Endothelial cell of hepatic sinusoid (primary cell): ENCODE measurements at regions not wholly inside any gene's neighbourhood (a gene's known extent, or its start where the extent isn't known, plus 50 kb on each side); places are given as distances from the start of the nearest gene placed in this dataset.
"Not testable (repeated sequence)": the region's sequence is repeated elsewhere in the genome, so short reads cannot be mapped to it uniquely, and the experiment has no call there.

Source experiments
- in situ Hi-C: cut with HindIII; loops from 2 replicates; pipeline ENCODE4 v1.10.0; 2017; ENCODE audit warnings: low sequenced_read_pairs

- in situ Hi-C loops: no loop called here
Observed at GRCh38 chr1:228845101-228845500, 109.8 kb downstream of the RHOU start.

DNA sequence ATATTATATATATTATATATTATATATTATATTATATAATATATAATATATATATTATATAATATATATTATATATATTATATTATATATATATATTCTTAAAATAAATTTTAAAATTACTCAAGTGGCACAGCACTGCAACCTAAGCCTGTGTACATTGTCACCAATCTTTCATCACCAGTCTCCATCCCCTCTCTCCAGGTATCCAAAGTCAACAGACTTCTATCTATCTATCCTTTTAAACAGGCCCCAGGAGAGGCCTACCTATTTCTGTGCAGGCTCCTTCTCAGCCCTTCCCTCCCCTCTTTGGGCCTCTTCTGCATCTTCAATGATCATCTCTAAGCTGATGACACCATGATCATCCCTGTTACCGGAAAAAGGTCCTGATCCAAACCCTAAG, 111.7 kb downstream of the RHOU start:
- in situ Hi-C loops: no loop called here

GRCh38 chr1:228847451-228847850, 112.2 kb downstream of the RHOU start:
- in situ Hi-C loops: not testable (repeated sequence)

DNA sequence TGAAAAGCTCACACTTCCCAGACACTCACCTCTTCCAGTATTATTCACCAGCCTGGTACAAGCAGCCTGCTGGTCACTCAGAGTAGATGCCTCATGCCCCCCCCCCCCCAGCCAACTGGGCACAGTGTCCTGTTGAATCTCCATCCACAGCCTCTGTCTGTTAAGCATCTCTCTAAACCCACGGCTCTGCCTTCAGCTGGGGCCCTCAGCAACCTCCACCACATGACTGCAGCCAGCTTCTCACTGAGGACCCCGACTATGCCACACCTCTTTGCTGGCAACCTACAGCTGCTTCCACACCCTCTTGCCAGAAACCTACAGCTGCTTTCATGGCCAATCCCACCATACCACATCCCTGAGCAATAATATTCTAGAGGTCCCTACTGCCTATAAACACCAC, 113.1 kb downstream of the RHOU start:
- in situ Hi-C loops: no loop called here

GRCh38 chr1:228849011-228849541, 113.8 kb downstream of the RHOU start:
- in situ Hi-C loops: no loop called here

GRCh38 chr1:228850141-228851100, 115.1 kb downstream of the RHOU start:
- in situ Hi-C loops: no loop called here

DNA sequence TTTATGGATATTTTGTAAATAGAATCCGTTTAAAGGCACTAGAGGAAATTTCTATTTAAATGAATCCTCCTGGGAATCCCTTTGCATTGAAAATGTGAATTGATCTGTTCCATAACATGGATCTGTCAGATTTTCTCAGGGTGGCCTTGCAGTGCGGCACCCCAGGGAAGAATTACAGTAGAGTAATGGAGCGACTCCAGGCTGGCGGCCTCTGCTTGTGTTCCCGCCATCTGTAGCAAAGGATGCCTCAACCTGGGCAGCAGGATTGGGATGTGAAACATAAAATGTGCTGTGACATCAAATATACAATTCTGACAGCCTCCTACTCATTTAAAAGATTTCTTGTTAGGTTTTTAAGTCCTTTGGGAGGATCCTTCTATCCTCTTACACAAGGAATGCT, 115.9 kb downstream of the RHOU start:
- in situ Hi-C loops: no loop called here

DNA sequence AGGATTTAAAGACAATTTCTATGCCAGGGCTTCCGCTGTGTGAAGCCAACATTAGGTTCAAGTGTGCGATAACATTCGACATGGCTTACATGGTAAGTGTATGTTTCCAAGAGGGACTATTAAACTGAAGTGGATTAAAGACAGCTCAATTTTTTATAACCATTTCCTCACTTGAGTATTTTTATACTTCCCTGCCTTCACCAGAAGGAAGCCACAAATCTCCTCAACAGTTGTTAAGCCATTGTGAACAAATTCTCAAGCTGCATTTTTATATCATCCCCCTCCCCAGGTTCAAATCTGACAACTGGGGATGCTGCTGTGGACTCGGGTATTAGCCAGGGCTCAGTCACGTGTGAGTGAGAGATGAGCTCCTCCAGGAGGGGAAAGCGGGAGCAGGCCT, 116.3 kb downstream of the RHOU start:
- in situ Hi-C loops: no loop called here

DNA sequence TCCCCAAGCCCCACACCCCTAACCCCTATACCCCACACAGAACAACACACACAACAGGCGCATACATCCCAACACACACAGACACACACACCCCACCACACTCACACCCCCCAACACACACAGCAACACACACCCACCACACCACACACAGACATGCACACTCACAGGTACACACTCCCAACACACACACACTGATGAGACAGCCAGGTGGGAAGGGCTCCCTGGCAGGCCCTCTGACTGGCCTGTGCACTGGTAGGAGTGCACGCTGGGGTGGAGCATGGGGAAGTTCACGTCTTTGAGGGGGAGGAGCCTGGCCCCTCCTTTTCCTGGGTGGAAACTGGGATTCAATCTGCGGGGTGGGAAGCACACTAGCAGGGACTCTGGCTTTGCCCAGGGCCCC, 116.7 kb downstream of the RHOU start:
- in situ Hi-C loops: no loop called here

DNA sequence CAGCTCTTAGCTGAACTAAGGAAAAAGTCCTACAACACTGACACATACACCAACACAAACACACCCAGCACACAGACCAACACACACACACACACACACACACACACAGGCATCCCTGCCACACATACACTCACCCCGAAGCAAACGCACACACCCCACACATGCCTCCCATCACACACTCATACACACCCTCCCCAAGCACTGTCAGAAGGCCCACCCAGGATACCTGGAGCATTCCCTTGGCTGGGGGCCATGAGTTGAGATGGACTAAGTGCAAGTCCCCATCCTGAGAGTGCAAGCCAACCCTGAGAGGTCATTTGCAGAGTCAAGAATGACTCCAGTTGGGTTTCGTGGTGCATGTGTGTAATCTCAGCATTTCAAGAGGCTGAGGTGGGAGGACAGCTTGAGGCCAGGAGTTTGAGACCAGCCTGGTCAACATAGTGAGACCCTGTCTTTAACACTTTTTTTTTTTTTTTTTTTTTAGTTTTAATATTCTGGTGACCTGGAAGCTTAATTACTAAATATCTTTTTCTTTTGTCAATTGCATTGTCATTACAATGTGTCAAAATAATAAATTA, 117.3 kb downstream of the RHOU start:
- in situ Hi-C loops: no loop called here

- in situ Hi-C loops: no loop called here
Observed at GRCh38 chr1:228853191-228853590, 117.9 kb downstream of the RHOU start.

DNA sequence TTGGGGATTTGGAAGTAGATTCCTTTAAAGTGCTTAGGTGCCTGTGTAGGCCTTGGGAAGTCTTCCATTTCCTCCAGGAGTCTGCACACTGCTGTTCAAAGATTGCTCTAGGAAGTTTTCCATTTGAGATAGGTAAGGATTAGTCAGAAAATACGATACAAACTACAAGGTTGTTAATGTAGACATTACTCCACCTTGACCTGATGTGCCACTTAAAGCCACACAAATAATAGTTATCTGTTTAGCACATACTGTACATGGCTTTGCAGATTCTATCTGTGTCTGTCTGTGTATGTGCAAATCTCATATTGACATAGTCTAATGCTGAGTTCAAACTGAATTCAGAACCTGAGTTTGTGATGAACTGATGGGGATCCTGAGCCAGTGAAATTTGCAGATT, 118.4 kb downstream of the RHOU start:
- in situ Hi-C loops: no loop called here

- in situ Hi-C loops: no loop called here
Observed at GRCh38 chr1:228854907-228855306, 119.6 kb downstream of the RHOU start.

DNA sequence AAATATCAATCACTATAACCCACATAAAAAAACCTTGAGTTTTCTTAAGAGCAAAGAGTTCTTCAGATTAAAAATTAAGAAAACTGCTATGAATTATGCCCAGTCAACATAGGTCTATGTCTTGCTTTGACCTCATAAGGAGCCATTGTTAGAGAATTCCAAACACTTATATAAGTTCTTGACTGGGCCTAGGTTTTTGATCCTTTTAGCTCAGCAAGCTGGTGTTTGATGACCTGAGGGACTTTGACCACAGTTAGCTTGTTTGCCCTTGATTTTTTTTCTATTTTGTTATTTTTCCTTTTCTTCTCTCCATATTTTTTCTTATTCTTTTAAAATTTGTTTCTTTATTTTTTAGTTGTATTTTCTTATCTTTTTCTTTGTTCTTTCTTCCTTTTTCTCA, 122.3 kb downstream of the RHOU start:
- in situ Hi-C loops: no loop called here

DNA sequence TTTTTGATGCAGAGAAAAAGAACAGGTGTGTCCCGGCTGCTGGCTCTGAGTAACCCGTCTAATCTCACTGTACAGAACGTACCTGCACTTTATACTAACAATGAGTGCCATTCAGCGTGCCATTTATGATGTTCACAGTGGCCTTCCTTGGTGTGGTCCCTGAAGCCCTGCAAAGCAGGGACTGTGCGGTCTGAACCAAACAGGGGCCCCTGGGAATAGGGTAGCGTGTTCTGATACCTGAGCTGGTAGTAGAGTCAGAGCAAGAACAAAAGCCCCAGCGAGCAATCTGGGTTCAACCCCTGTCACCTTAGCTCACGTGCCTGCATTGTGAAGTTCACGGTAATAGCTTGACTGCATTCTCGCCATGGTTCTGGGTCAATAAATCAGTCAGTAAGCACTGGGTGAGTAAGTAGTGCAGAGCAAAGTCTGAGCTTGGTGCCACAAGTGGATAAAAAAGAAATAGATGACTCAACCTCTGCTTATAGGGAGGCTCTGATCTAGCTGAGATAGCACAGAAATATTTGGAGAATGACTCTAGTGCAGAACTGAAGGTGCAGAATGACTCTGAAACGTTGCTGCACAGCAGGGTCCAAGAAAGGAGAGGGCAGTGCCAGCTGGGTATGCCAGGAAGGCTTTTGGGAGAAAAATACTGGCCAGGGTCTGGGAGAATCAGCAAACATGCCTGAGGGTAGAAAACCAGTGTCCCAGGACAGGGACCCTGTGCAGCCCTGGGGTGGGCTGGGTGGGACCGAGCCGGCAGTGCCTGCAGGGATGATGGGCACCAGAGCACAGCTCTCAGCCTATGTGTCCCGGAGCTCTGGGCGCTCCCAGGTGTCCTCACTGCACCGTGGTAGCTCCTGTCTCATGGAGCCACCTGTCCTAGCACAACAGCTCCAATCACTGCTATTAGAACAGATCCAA, 125.9 kb downstream of the RHOU start:
- in situ Hi-C loops: loop anchor here (5.0 kb wide), 1 partner anchor 64 kb away; no protein-coding TSS in a partner anchor

GRCh38 chr1:228861832-228862180, 126.5 kb downstream of the RHOU start:
- in situ Hi-C loops: loop anchor here (5.0 kb wide), 1 partner anchor 65 kb away; no protein-coding TSS in a partner anchor

DNA sequence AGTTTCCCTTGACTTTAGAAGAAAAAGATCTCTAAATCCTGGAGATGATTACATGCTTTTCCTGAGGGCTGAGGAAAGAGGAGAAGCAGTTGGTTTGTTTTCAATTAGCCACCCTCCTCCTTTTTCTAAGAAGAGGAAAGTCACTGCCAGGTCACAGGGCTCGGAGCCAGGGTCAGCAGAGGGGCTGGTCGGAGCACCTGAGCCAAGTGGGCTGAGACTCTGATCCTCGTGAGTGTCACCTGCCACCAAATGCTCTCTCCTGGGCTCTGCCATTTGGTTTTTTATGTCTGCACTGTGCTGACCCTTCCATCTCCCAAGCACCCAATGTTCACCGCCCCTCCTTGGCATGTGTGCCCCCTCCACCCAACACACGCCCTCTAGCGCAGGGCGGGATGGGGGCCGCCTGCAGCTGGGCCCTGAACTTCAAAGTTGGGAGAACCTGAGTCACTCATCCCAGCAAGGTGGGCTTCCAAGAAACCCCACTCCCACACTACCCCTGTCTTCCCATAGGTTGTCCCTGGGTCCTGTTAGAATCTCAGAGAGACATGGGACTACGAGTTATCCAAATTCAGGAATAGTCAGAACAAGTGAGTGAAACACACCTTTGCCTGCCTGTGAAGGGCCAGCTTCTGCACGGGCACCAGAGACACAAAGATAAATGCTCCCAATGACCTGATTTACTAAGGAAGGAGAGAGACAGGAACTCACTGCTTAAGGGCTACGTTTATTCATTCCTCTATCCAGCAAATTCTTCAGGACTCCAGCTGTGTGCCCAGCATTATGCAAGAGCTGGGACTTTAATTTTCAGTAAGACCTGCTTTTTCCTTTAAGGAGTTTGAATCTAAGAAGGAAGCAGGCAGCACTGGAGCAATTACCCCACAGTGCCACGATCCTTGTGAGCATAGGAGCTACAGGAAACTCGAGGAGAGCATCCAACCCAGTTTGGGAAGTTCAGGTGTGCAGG, 127.5 kb downstream of the RHOU start:
- in situ Hi-C loops: loop anchor here (5.0 kb wide), 1 partner anchor 66 kb away; no protein-coding TSS in a partner anchor

DNA sequence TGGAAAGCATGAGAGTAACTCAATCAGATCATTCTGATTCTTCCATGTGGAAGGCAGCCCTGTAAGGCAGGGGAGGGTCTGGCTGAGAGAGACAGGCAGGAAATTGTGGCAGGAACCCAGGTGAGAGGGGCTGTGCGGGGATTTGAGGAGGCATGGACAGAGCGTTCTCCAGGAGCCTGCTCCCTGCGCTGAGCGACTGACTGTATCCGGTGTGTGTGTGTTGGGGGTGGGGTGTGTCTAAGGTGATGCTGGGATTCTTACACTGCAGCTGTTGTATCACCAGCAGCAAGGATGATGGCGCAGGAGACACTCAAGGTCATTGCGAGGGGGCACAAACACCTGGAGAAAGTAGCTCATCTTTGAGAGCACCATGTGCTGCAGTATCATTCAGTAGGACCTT, 128.5 kb downstream of the RHOU start:
- in situ Hi-C loops: loop anchor here (5.0 kb wide), 1 partner anchor 66 kb away; no protein-coding TSS in a partner anchor

DNA sequence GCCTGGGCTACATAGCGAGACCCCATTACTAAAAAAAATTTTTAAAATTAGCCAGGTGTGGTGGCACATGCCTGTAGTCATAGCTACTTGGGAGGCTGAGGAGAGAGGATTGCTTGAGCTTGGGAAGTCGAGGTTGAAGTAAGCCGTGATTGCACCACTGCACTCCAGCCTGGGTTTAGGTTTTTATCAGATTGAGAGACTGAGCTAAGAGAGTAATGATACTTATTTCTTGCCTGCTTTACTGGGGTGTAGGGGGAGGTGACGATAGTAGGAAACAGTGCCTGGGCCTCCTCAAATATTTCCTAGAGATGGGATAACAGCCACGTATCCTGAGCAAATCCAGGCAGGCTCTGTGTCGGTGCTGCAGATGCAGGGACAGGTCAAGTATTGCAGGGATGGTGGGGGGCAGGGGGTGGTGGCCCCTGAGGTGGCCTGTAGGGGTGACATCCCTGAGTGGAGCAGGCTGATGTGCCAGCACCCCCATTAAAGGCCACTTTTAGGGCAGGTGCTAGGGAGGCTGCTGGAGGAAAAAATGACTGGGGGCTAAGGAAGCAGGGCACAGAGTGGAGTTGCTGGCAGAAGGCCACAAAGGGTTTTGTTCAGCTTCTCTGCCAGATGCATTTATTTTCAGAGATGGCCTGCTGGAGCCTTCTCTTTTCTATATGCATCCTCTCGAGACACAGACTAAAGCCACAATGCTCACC, 130.5 kb downstream of the RHOU start:
- in situ Hi-C loops: no loop called here
